ENCODE measurements at regions not wholly inside any gene's neighbourhood (a gene's known extent, or its start where the extent isn't known, plus 50 kb on each side); places are given as distances from the start of the nearest gene placed in this dataset.

- ATAC-seq (no peak), DNase-seq (no peak)
- intact Hi-C loops (cut with DNase I): loop anchor here in 1 of 2 donors (10.0 kb wide), 1 partner anchor 1632 kb away; no protein-coding TSS in a partner anchor
Measured at GRCh38 chr4:111636961-111637585, 508.2 kb upstream of the FAM241A start.

- DNase-seq (no peak), ATAC-seq (no peak)
- intact Hi-C loops (cut with DNase I): loop anchor here in 1 of 2 donors (10.0 kb wide), 1 partner anchor 1634 kb away; no protein-coding TSS in a partner anchor
Measured at GRCh38 chr4:111639120-111639690, 506.0 kb upstream of the FAM241A start.

GRCh38 chr4:111639876-111640275, 505.4 kb upstream of the FAM241A start:
- intact Hi-C loops (cut with DNase I): loop anchor here (5.0 to 10.0 kb wide), 3 partner anchors 212 to 1635 kb away; no protein-coding TSS in a partner anchor
- no peak for DNase-seq
- no peak for ATAC-seq

- intact Hi-C loops (cut with DNase I): loop anchor here (2.0 to 10.0 kb wide), 3 partner anchors 210 to 389 kb away; no protein-coding TSS in a partner anchor
- ATAC-seq: peak; percentile 76 to 89
- DNase-seq: peak; percentile 44
Measured at GRCh38 chr4:111641813-111642579, 503.3 kb upstream of the FAM241A start.

- ATAC-seq (no peak), DNase-seq (no peak)
- intact Hi-C loops (cut with DNase I): loop anchor here in 1 of 2 donors (10.0 kb wide), 1 partner anchor 377 kb away; no protein-coding TSS in a partner anchor
Measured at GRCh38 chr4:111648056-111648455, 497.2 kb upstream of the FAM241A start.

- no peak for DNase-seq
- intact Hi-C loops (cut with DNase I): loop anchor here in 1 of 2 donors (10.0 kb wide), 1 partner anchor 375 kb away; no protein-coding TSS in a partner anchor
- no peak for ATAC-seq
Measured at GRCh38 chr4:111649308-111649707, 495.9 kb upstream of the FAM241A start.

- ATAC-seq: no peak
- DNase-seq: no peak
- intact Hi-C loops (cut with DNase I): no loop called here
Measured at GRCh38 chr4:111650146-111650545, 495.1 kb upstream of the FAM241A start.

GRCh38 chr4:111650674-111651086, 494.6 kb upstream of the FAM241A start:
- DNase-seq (no peak), ATAC-seq (no peak)
- intact Hi-C loops (cut with DNase I): no loop called here

- no peak for ATAC-seq
- intact Hi-C loops (cut with DNase I): no loop called here
Measured at GRCh38 chr4:111652236-111652635, 493.0 kb upstream of the FAM241A start.

GRCh38 chr4:111652986-111653385, 492.3 kb upstream of the FAM241A start:
- no peak for DNase-seq
- intact Hi-C loops (cut with DNase I): no loop called here
- no peak for ATAC-seq

More at GRCh38 chr4:111652236-111652635, 493.0 kb upstream of the FAM241A start:
- DNase-seq: no peak

GRCh38 chr4:111662496-111662895, 482.8 kb upstream of the FAM241A start:
- intact Hi-C loops (cut with DNase I): no loop called here
- DNase-seq: no peak
- ATAC-seq: no peak

GRCh38 chr4:111664308-111664945, 480.8 kb upstream of the FAM241A start:
- DNase-seq: no peak
- ATAC-seq: no peak
- intact Hi-C loops (cut with DNase I): no loop called here

GRCh38 chr4:111666826-111667360, 478.4 kb upstream of the FAM241A start:
- no peak for DNase-seq
- intact Hi-C loops (cut with DNase I): no loop called here

GRCh38 chr4:111671756-111672155, 473.5 kb upstream of the FAM241A start:
- intact Hi-C loops (cut with DNase I): no loop called here
- DNase-seq: no peak
- ATAC-seq: no peak

More at GRCh38 chr4:111666826-111667360, 478.4 kb upstream of the FAM241A start:
- ATAC-seq: no peak

GRCh38 chr4:111675746-111676145, 469.5 kb upstream of the FAM241A start:
- intact Hi-C loops (cut with DNase I): no loop called here
- DNase-seq: no peak
- no peak for ATAC-seq

GRCh38 chr4:111676533-111676932, 468.7 kb upstream of the FAM241A start:
- intact Hi-C loops (cut with DNase I): no loop called here
- DNase-seq (no peak), ATAC-seq (no peak)

GRCh38 chr4:111678479-111678878, 466.8 kb upstream of the FAM241A start:
- intact Hi-C loops (cut with DNase I): no loop called here
- ATAC-seq (no peak), DNase-seq (no peak)

- intact Hi-C loops (cut with DNase I): no loop called here
- ATAC-seq: peak in 1 of 2 donors; percentile 19
- DNase-seq: no peak
Measured at GRCh38 chr4:111678908-111679307, 466.3 kb upstream of the FAM241A start.

GRCh38 chr4:111681270-111681669, 464.0 kb upstream of the FAM241A start:
- intact Hi-C loops (cut with DNase I): no loop called here
- ATAC-seq (no peak), DNase-seq (no peak)

Measured in left cardiac atrium (tissue), 4 donors.